ENCODE measurements at regions not wholly inside any gene's neighbourhood (a gene's known extent, or its start where the extent isn't known, plus 50 kb on each side); places are given as distances from the start of the nearest gene placed in this dataset.

GRCh38 chr10:8401531-8401930 lies 347.0 kb downstream of the GATA3 start:
- TF ChIP-seq CTCF (IDR thresholded peaks at IDR 0.05; ENCODE audit: low read length) (no peak), EZH2 (IDR thresholded peaks at IDR 0.05; ENCODE audit: borderline replicate concordance, low read length) (no peak)
